Activated CD4-positive, CD25-positive, alpha-beta regulatory T cell treated with anti-CD3 and anti-CD28 coated beads, Interleukin-2, amount 50 U/mL, for 24 hours (primary cell): ENCODE measurements at regions not wholly inside any gene's neighbourhood (a gene's known extent, or its start where the extent isn't known, plus 50 kb on each side); places are given as distances from the start of the nearest gene placed in this dataset.

ENCODE experiments used
- ATAC-seq, 2 donors: fragments of 150-1000 bp; cut with Tn5 transposase; one replicate each; pipeline ENCODE4 v1.10.0; 2021; ENCODE audit warnings: mild to moderate bottlenecking in 1 of 2, moderate library complexity in 1 of 2

DNA sequence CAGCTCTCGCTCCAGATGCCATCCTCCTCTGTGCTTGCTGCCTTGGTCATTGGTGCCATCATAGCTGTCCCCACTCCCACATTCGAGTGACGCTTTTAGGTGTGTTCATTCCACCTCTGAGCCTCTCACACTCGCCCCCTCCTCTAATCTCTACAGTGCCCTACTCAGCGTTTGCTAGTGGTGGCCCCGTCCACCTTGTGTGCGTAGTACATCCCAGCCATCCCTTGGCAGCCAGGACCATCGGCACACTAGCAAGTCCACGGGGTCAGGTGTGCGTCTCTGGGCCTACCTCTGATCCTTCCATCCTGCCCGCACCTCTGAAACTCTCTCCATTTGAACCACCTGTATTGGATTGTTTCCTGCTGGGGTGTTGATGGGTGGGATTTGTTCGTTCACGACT is 54.2 kb upstream of the RGMA start:
- ATAC-seq, result no peak

DNA sequence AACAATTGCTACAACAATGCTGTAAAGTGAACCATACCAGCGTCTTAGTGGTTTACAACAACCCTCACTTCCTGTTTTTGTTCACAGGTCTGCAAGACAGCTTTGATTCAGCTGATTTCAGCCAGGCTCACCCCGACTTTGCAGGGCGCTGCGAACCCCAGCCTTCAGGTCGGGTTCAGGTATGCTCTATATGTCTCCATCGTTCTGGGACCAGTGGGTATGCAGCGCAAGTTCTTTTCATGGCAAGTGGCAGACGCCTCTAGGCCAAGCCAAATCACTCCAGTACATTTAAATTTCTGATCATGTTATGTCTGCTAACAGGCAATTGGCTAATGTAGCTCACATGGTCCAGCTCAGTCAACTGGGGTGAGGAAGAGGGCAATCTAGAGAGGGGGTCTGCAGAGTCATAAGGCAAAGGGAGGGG is 52.4 kb upstream of the RGMA start:
- ATAC-seq, result no peak

DNA sequence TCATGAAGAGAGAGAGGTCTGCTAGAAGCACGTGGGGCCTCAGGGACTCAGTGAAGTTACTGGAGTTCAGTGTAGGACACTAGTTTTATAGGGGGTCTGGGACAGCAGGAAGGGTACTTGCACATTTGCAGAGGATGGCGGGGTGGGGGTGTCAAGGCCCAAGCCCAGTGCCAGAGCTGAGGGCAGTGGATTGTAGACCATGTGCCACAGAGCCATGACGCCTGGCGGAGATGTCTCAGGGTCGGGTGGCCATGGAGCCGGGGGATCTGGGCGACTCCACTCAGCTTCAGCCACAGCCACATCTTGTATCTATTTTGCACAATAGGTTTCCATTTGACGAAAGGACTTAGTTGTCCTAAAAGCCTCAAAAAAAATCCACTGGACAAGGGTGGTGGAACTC is 50.4 kb upstream of the RGMA start:
- no peak for ATAC-seq

DNA sequence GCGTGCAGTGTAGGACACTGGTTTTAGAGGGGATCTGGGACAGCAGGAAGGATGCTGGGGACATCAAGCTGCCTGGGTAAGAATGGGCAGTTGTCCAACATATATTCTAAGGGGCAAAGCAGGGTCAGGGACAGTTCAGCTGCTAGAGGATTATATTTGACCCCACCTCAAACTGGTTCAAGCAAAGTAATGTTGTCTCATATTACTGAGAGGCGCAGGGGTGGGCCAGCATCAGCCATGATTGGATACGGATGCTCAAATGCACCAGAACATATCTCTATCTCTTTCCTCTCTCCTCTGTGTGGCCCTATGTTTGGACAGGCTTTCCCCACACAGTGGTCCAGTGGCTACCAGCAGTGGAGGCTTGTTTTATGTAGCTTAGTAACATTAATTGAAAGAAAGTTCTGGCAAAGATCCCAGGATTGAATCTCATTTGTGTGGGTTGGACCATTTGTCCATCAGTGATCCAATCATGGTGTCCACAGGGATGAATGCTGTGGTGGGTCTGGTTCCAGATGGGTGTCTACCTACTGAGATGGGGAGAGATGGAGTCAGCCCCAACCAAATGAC is 49.8 kb upstream of the RGMA start:
- no peak for ATAC-seq
